ENCODE measurements at regions not wholly inside any gene's neighbourhood (a gene's known extent, or its start where the extent isn't known, plus 50 kb on each side); places are given as distances from the start of the nearest gene placed in this dataset.
"Not testable (repeated sequence)": the region's sequence is repeated elsewhere in the genome, so short reads cannot be mapped to it uniquely, and the experiment has no call there.

GRCh38 chr4:57993944-57994343 is 883.8 kb upstream of the IGFBP7 start:
- DNase-seq, result no peak

GRCh38 chr4:57989430-57989829 is 879.2 kb upstream of the IGFBP7 start:
- no peak for DNase-seq

- no peak for DNase-seq
These were observed 875.0 kb upstream of the IGFBP7 start for GRCh38 chr4:57985161-57985560.

- DNase-seq, result no peak
These were observed 870.9 kb upstream of the IGFBP7 start for GRCh38 chr4:57981123-57981522.

GRCh38 chr4:57974821-57975220 is 864.6 kb upstream of the IGFBP7 start:
- no peak for DNase-seq

GRCh38 chr4:57973819-57974218 is 863.6 kb upstream of the IGFBP7 start:
- no peak for DNase-seq

- DNase-seq, result no peak
These were observed 861.1 kb upstream of the IGFBP7 start for GRCh38 chr4:57971261-57971660.

GRCh38 chr4:57966987-57967760 is 857.0 kb upstream of the IGFBP7 start:
- no peak for DNase-seq

- DNase-seq, result not testable (repeated sequence)
These were observed 855.2 kb upstream of the IGFBP7 start for GRCh38 chr4:57965431-57965830.

GRCh38 chr4:57945298-57945697 is 835.1 kb upstream of the IGFBP7 start:
- no peak for DNase-seq

GRCh38 chr4:57943682-57944081 is 833.5 kb upstream of the IGFBP7 start:
- DNase-seq, result no peak

- DNase-seq, result not testable (repeated sequence)
These were observed 827.1 kb upstream of the IGFBP7 start for GRCh38 chr4:57937326-57937725.

GRCh38 chr4:57926311-57926710 is 816.1 kb upstream of the IGFBP7 start:
- DNase-seq, result no peak

- no peak for DNase-seq
These were observed 814.8 kb upstream of the IGFBP7 start for GRCh38 chr4:57924951-57925350.

GRCh38 chr4:57916479-57916878 is 806.3 kb upstream of the IGFBP7 start:
- no peak for DNase-seq

GRCh38 chr4:57911203-57911602 is 801.0 kb upstream of the IGFBP7 start:
- DNase-seq, result no peak

GRCh38 chr4:57910151-57910550 is 800.0 kb upstream of the IGFBP7 start:
- no peak for DNase-seq

- DNase-seq, result no peak
These were observed 795.8 kb upstream of the IGFBP7 start for GRCh38 chr4:57905965-57906364.

- DNase-seq, result no peak
These were observed 766.9 kb upstream of the IGFBP7 start for GRCh38 chr4:57877047-57877458.

GRCh38 chr4:57875829-57876392 is 765.7 kb upstream of the IGFBP7 start:
- no peak for DNase-seq

GRCh38 chr4:57866468-57867171 is 756.4 kb upstream of the IGFBP7 start:
- no peak for DNase-seq

GRCh38 chr4:57865264-57865663 is 755.1 kb upstream of the IGFBP7 start:
- DNase-seq, result no peak

GRCh38 chr4:57854748-57855147 is 744.6 kb upstream of the IGFBP7 start:
- DNase-seq, result no peak

GRCh38 chr4:57850141-57850540 is 740.0 kb upstream of the IGFBP7 start:
- DNase-seq, result no peak

Measured in COR-L47 (cell line).